Activated CD4-positive, alpha-beta T cell treated with anti-CD3 and anti-CD28 coated beads, Interleukin-10, Interleukin-2, amounts not matched to agents 100 ng/mL and 50 ng/mL, durations not matched to agents 16 hours and 8 hours (primary cell): ENCODE measurements at regions not wholly inside any gene's neighbourhood (a gene's known extent, or its start where the extent isn't known, plus 50 kb on each side); places are given as distances from the start of the nearest gene placed in this dataset.
"Not testable (repeated sequence)": the region's sequence is repeated elsewhere in the genome, so short reads cannot be mapped to it uniquely, and the experiment has no call there.

ENCODE experiments used
- DNase-seq: peaks from one replicate; pipeline ENCODE4 v3.0.0-alpha.2; 2020

GRCh38 chr4:153076861-153077260 lies 127.4 kb upstream of the TRIM2 start:
- no peak for DNase-seq

DNA sequence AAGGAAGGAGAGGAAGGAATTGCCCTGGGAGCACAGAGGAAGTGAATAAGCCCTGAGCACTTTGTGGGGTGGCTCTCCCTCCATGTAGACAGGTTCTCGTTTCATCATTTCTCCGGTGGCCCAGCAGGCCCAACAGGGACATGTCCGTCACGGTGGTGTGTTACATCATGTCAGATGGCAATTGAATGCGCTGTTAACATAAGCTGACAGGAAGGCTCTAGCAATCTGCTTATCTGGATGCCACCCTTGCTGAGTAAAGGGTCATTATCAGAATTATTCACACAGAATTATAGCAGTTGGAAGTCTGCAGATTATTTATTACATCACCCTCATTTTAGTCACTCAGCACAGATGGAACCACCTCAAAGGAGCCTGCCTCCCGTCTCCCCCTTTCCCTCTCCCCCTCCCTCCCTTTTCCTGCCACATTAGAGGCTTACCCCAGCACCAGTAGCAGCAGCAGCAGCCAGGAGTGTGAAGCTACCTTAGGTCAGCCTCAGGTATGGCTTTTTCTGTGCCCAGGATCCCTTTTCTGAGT lies 124.3 kb upstream of the TRIM2 start:
- no peak for DNase-seq

DNA sequence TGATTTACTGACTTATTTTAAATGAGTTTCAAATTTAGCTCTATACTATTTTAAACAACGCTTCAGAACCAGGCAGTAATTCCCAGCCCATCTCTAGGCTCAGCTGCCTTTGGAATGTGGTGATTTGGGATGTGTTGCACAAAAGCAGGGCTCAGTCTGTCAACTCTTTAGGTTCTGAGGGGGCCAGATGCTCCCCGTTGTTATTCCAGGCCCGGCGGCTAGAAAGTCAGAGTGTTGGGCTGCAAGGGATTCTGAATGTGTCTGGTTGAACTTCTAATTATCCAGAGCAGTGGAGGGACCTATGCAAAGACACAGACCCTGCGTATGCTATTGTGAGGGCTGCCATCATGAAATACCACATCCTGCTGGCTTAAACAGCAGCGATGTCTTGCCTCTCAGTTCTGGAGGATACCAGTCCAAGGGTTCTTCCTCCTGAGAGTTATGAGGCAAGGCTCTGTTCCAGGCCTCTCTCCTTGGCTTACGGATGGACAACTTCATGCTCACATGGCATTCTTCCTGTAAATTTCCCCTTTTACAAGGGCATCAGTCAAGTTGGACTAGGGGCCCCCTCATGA lies 123.2 kb upstream of the TRIM2 start:
- no peak for DNase-seq

GRCh38 chr4:153081693-153082092 lies 122.5 kb upstream of the TRIM2 start:
- DNase-seq, result no peak

- DNase-seq, result no peak
Observed at GRCh38 chr4:153082322-153083301, 121.6 kb upstream of the TRIM2 start.

DNA sequence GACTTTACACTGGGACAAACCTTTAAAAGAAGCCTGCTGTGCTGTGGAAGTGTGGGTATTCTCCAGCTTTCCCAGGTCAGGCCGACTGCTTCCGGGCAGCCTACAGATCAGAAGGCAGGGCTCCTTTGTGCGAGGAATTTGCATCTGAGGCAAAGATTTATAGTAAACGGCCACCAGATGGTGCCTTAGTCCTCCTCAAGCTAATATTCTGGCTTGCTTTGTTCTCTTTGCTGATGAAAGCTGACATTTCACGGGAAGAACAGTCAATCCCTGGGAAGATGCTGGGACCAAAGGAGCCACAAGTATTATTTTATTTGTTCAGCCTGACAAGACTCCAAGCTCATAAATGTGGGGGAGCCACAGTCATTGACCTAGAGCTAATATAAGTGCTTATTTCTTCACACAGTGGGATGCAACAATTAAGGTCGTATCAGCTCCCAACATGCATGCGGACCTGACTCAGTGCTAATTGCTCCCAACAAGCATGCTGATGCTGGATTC lies 120.7 kb upstream of the TRIM2 start:
- peak; percentile 63 for DNase-seq

DNA sequence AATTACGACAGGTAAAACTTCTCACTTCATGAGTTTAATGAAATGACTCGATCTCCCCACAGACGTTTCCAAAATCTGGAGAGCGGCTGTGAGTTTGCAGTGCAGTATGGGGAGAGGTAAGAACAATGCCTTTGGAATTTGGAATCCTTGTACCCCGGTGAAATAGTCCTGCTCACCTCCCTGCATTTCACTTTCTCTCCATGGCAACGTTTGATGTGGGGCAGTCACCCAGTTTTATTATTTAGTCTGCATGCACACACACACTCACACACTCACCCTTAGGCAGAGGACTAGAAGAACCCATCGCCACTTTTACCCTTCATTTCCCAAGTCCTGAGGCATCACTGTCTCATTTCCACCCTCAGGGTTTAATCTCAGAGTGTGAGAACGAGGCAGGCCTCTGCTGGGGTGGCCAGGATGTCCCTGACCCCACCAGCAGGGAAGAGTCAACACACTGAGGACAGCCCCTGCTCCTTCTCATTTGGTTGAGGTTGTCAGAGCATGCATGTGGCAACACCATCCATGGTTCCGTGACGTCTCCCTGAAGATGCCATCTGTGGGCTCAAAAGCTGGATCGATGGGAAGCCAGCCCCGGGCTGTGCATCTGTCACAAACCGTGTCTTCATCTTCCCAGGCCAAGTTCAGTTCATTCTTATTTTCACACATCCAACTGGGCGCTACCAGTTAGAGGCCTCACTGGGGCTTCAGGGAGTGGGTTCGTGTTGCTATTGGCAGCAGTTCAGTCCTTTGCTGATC lies 119.8 kb upstream of the TRIM2 start:
- no peak for DNase-seq

- peak; percentile 83 for DNase-seq
Observed at GRCh38 chr4:153084980-153085630, 119.1 kb upstream of the TRIM2 start.

DNA sequence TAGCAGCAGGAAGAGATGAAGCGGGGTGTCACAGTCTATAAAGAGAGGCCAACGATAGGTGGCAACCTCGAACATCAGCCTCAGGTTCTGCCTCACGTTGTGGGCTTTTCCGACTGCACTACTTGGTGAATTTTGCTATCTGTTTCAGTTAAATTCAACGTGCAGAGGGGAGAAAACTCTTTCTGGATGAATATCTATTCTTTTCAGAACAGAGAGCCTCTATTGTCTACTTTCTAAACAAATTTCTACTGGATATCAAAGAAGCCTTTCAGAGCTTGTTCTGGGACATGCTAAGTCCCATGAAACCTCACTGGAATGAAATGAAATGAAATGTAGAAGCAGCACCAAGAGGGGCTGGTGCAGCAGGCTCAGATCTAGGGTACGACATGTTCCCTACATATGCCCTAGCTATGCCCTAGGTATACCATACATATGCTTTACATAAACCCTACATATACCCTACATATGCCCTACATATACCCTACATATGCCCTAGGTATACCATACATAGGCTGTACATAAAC lies 116.5 kb upstream of the TRIM2 start:
- DNase-seq, result no peak

GRCh38 chr4:153089742-153090141 lies 114.5 kb upstream of the TRIM2 start:
- DNase-seq, result no peak

- no peak for DNase-seq
Observed at GRCh38 chr4:153090181-153090580, 114.1 kb upstream of the TRIM2 start.

DNA sequence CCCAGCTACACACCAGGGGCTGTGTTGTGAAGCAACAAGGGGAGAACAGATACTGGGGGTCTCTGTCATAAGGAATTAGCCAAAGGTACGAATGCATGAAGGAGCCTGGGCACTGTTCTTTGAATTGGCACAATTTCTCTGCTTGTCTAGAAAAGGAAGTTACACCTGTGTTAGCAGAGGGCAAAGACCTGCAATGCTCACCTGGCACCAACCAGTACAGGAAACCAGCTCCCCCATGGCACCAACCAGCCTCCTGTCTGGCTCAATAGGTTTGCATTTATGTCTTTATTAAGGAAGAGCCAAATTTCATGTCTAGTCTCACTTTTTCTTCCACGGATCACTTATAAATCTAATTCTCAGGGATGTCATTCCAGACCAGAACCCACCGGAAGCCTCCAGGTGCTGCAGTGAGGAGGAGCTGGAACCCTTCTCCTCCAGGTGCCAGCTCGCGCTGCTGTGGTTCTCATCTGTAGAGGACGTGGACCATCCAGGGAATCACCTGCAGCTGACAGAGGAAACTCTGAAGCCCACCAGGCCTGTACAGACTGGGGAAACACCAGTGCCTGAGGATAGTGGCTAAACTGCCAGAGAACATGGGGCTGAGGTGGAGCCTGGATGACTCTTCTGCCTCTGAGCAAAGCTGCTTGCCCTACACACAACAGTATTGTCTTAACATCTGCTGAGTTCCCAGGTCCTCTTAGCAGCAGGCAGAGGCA lies 113.4 kb upstream of the TRIM2 start:
- DNase-seq, result no peak

DNA sequence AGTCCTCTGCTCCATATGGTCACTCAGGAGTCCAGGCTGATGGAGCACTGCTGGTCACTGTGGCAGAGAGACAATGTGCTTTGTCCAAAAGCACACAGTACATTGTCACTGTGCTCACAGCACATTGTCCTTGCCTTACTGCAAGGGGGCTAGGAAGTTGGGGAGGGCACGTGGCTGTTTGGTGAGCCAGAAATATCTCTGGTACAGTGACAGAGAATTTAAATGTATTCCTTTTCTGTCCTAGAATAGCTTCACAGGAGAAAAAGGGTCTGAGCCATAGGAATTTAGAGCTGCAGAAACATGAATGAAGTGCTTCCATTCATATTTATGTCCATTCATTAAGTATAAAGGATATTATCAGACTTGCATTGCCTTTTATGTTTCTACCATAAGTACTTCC lies 110.8 kb upstream of the TRIM2 start:
- DNase-seq, result no peak

DNA sequence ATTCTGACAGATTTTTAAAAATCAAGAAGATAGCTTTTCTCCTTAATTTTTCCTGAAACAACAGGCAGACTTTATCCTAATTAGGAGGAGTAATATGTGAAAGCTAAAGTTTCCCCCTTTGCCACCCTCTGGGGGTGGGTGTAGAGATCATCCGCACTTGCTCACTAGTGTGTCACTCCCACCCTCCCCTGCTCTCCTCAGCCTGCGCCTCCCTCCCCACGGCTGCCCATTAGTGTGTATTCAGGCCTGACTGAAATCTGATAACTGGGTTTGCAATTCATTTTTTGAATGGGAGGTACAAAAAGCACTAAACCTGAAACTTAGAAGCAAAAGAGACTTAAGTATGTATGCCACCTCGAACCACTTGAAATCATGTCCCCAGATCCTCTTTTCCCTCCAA lies 110.4 kb upstream of the TRIM2 start:
- DNase-seq, result peak; percentile 33

- no peak for DNase-seq
Observed at GRCh38 chr4:153094435-153094834, 109.8 kb upstream of the TRIM2 start.

- no peak for DNase-seq
Observed at GRCh38 chr4:153095448-153096204, 108.6 kb upstream of the TRIM2 start.

- no peak for DNase-seq
Observed at GRCh38 chr4:153096344-153096743, 107.9 kb upstream of the TRIM2 start.

- no peak for DNase-seq
Observed at GRCh38 chr4:153098427-153098826, 105.8 kb upstream of the TRIM2 start.

- DNase-seq, result no peak
Observed at GRCh38 chr4:153099391-153100140, 104.7 kb upstream of the TRIM2 start.

DNA sequence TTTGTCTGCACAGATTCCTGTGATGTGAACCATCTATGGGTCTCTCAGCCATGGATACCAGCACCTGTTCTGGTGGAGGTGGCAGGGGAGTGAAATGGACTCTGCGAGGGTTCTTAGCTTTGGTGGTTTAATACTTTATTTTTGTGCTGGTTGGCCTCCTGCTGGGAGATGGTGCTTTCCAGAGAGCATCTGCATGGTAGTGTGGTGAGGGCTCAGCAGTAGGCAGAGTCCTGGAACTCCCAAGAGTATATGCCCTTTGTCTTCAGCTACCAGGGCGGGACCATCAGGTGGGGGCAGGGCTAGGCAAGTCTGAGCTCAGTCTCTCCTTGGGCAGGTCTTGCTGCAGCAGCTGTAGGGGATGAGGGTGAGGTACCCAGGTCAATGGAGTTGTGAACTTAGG lies 97.5 kb upstream of the TRIM2 start:
- not testable (repeated sequence) for DNase-seq
